SK-N-MC (cell line): ENCODE measurements at regions not wholly inside any gene's neighbourhood (a gene's known extent, or its start where the extent isn't known, plus 50 kb on each side); places are given as distances from the start of the nearest gene placed in this dataset.

ENCODE experiments used
- EZH2 ChIP-seq: fragments of 200-600 bp; sonication (generic); IDR thresholded peaks from one replicate; pipeline ENCODE4 v1.6.1; 2017; ENCODE audit warnings: antibody characterized with exemption
- POLR2AphosphoS5 ChIP-seq: IDR thresholded peaks from 2 replicates; pipeline ENCODE4 v1.6.1; 2012; ENCODE audit warnings: mild to moderate bottlenecking, low read depth, low read length, borderline replicate concordance

DNA sequence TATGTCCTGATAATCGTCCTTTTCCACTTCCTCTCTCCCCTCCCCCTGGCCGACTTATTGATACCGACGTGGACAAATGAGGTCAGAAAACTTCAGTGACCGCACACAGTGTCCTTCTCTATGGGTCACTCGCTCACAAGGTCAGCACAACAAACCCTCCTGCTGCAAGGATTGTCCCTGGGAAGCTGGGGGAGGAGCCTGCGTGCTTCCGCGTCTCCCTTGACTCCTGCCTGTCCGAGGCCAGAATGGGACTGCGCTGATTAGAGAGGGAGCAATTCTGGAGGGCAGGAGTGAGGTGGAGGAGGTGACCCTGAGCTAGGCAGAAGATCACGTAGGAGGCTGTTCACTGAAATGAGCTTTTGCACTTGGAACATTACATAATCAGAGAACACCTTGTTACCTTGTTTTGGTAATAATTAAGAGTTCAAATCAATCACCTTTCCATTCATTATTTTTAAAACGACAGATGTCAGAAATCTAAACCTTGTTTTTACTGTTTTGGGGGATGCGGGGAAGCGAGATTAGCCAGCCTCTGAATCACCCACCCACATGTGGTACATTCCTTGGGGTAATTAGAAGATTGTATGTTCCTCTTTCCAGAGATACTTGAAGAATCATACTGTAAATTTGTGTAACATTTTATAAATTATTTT lies 70.6 kb downstream of the CTAGE1 start:
- TF ChIP-seq POLR2AphosphoS5 (no peak), EZH2 (no peak)
